ENCODE measurements at regions not wholly inside any gene's neighbourhood (a gene's known extent, or its start where the extent isn't known, plus 50 kb on each side); places are given as distances from the start of the nearest gene placed in this dataset.

DNA sequence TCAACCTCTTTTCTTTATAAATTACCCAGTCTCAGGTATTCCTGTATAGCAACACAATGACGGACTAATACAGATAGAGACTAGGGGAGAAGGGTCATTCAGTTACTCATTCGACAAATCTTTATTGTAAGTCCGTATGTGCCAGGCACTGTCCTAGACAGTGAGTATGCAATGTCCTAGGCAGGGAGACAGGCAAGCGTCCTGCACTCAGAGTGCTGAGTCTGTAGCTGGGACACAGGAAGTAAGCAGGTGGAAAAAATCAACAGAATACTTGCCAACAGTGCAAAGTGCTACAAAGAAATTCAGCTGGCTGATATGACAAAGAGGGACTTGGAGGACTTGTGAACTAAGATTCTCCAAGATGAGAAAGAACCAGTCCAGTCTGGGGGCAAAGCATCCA, 92.2 kb upstream of the ZBTB40 start:
- Histone ChIP-seq H3K27ac (no peak overlapping the region), H3K27me3 (peaks cover 0 to 6% of the 10 kb centered on the region in 2 donors)

GRCh38 chr1:22362626-22363402, 88.8 kb upstream of the ZBTB40 start:
- H3K4me3 ChIP-seq: no peak overlapping the region
- H3K4me1 ChIP-seq: no peaks in the 10 kb centered on the region
- no peaks in the 10 kb centered on the region for H3K27me3 ChIP-seq
- no peak for DNase-seq (ENCODE audit: low spot score in 2 of 2)
- TF ChIP-seq POLR2AphosphoS5 (IDR thresholded peaks at IDR 0.05) (no peak), POLR2A (IDR thresholded peaks at IDR 0.05) (no peak)
- TF ChIP-seq, protein P1, sequence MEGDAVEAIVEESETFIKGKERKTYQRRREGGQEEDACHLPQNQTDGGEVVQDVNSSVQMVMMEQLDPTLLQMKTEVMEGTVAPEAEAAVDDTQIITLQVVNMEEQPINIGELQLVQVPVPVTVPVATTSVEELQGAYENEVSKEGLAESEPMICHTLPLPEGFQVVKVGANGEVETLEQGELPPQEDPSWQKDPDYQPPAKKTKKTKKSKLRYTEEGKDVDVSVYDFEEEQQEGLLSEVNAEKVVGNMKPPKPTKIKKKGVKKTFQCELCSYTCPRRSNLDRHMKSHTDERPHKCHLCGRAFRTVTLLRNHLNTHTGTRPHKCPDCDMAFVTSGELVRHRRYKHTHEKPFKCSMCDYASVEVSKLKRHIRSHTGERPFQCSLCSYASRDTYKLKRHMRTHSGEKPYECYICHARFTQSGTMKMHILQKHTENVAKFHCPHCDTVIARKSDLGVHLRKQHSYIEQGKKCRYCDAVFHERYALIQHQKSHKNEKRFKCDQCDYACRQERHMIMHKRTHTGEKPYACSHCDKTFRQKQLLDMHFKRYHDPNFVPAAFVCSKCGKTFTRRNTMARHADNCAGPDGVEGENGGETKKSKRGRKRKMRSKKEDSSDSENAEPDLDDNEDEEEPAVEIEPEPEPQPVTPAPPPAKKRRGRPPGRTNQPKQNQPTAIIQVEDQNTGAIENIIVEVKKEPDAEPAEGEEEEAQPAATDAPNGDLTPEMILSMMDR (IDR thresholded peaks at IDR 0.05): no peak
- no peaks in the 10 kb centered on the region for H3K9me3 ChIP-seq
- intact Hi-C loops (cut with DNase I; ENCODE audit: low total_unique reads): no loop called here
- H3K36me3 ChIP-seq: no peaks in the 10 kb centered on the region
- no peak overlapping the region for H3K27ac ChIP-seq

More for the DNA sequence above, 92.2 kb upstream of the ZBTB40 start:
- Histone ChIP-seq H3K36me3 (no peaks in the 10 kb centered on the region), H3K4me3 (no peak overlapping the region), H3K4me1 (no peaks in the 10 kb centered on the region), H3K9me3 (no peaks in the 10 kb centered on the region)
- intact Hi-C loops (cut with DNase I; ENCODE audit: low total_unique reads): no loop called here
- TF ChIP-seq, protein P1 (IDR thresholded peaks at IDR 0.05): no peak
- TF ChIP-seq POLR2AphosphoS5 (IDR thresholded peaks at IDR 0.05): no peak
- no peak for TF ChIP-seq POLR2A (IDR thresholded peaks at IDR 0.05)
- no peak for DNase-seq (ENCODE audit: low spot score in 2 of 2)

GRCh38 chr1:22363403-22364325, 88.0 kb upstream of the ZBTB40 start:
- Histone ChIP-seq H3K27ac (no peak overlapping the region), H3K27me3 (no peaks in the 10 kb centered on the region), H3K4me1 (no peaks in the 10 kb centered on the region), H3K36me3 (no peaks in the 10 kb centered on the region), H3K4me3 (no peak overlapping the region), H3K9me3 (no peaks in the 10 kb centered on the region)
- DNase-seq (ENCODE audit: low spot score in 2 of 2): no peak
- TF ChIP-seq, protein P1 (IDR thresholded peaks at IDR 0.05): no peak
- TF ChIP-seq POLR2AphosphoS5 (IDR thresholded peaks at IDR 0.05) (no peak), POLR2A (IDR thresholded peaks at IDR 0.05) (no peak)
- intact Hi-C loops (cut with DNase I; ENCODE audit: low total_unique reads): no loop called here

- H3K4me1 ChIP-seq: no peaks in the 10 kb centered on the region
These were observed 87.4 kb upstream of the ZBTB40 start for GRCh38 chr1:22364326-22364650.

More at GRCh38 chr1:22364326-22364650, 87.4 kb upstream of the ZBTB40 start:
- H3K27ac ChIP-seq: no peak overlapping the region
- H3K9me3 ChIP-seq: no peaks in the 10 kb centered on the region
- H3K27me3 ChIP-seq: no peaks in the 10 kb centered on the region
- no peak for DNase-seq (ENCODE audit: low spot score in 2 of 2)
- intact Hi-C loops (cut with DNase I; ENCODE audit: low total_unique reads): no loop called here
- H3K4me3 ChIP-seq: no peak overlapping the region
- TF ChIP-seq POLR2A (IDR thresholded peaks at IDR 0.05): no peak
- TF ChIP-seq POLR2AphosphoS5 (IDR thresholded peaks at IDR 0.05): no peak
- TF ChIP-seq, protein P1 (IDR thresholded peaks at IDR 0.05): no peak
- no peaks in the 10 kb centered on the region for H3K36me3 ChIP-seq
